Pons (tissue), 1 donor: ENCODE measurements at regions not wholly inside any gene's neighbourhood (a gene's known extent, or its start where the extent isn't known, plus 50 kb on each side); places are given as distances from the start of the nearest gene placed in this dataset.

Experiments used
- DNase-seq: peaks from one replicate; pipeline ENCODE4 v3.0.0-alpha.2; 2016; ENCODE audit warnings: low spot score

GRCh38 chr2:157933160-157933920 lies 57.2 kb upstream of the ACVR1 start:
- DNase-seq: no peak

DNA sequence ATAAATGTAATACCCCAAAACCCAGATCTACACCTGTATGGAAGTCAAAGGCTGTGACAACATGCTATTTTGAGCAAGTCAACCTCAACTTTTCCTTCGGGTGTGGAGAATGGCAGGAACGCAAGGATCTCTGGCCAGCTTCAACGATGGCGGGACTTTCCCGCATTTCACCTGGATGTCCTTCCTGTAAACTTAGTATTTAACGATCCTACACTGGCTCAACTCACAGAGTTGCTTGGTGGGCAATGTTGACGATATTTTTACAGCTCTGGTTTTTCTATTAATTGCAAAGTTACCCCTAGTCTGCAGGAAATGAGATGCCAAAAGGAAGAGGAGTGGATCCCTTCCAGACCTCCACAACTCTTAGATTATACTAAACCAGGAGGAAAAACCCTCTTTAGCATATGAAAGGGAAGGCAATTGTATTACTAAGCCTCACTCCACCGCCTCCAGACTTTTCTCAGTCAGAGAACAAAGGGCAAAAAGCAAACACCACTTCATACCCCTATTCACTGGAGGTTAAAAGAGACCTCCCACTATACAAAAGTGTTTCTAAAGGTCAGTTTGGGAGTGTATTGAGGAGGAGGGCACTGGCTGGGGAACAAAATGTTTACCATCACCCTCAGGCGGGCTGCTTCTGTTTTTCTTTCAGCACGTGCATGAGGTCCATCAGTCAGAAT lies 56.5 kb upstream of the ACVR1 start:
- no peak for DNase-seq

- DNase-seq: no peak
Observed at GRCh38 chr2:157931542-157931941, 55.4 kb upstream of the ACVR1 start.

GRCh38 chr2:157930728-157931127 lies 54.6 kb upstream of the ACVR1 start:
- DNase-seq: no peak

- no peak for DNase-seq
Observed at GRCh38 chr2:157929871-157930667, 53.9 kb upstream of the ACVR1 start.

GRCh38 chr2:157928372-157928771 lies 52.2 kb upstream of the ACVR1 start:
- DNase-seq: no peak

DNA sequence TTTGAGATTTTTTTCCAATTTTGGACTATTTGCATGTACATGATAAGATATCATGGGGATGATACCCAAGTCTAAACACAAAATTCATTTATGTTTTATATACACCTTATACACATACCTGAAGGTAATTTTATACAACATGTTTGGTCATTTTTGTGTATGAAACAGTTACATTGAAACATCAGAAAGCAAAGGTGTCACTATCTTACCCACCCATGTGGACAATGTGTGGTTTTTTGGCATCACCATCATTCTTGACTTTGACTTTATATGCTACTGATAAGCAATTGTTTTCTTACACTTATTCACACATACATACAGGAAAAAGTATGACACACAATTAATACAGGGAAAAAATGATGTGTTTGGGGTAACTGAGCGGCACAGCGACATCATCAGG lies 51.0 kb upstream of the ACVR1 start:
- DNase-seq: no peak
